Esophagus muscularis mucosa (tissue), 3 donors: ENCODE measurements at regions not wholly inside any gene's neighbourhood (a gene's known extent, or its start where the extent isn't known, plus 50 kb on each side); places are given as distances from the start of the nearest gene placed in this dataset.

ENCODE experiments used
- CTCF ChIP-seq, 3 experiments: fragments of 200-600 bp in 2 of 3; fragments of 450-650 bp in 1 of 3; sonication (generic) in 2 of 3; IDR thresholded peaks; one replicate each; pipeline ENCODE4 v1.5.1; 2017 to 2019; ENCODE audit warnings: antibody characterized with exemption in 3 of 3, mild to moderate bottlenecking in 2 of 3, moderate library complexity in 1 of 3
- POLR2A ChIP-seq: fragments of 450-650 bp; IDR thresholded peaks from one replicate; pipeline ENCODE4 v1.6.1; 2017; ENCODE audit warnings: antibody characterized with exemption, moderate library complexity, mild to moderate bottlenecking, low read depth

DNA sequence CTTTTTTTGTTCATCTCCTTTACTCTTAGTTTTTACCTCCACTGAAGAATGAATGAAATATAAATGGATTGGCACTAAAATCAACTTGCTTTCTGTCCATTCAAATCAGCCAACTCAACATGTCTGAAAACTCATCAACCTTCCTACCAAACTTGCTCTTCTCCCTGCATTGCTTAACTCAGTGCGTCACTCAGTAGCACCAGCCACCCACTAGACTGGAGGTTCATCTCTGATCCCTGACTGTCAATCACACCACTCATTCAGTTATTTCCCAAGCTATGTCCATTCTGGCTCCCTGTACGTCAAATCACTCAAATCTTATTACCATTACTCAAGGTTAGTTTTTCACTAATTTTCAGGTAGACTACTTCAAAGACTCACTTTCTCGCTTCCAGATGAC is 75.2 kb upstream of the RBMS1 start:
- TF ChIP-seq POLR2A (no peak), CTCF (IDR thresholded peaks at IDR 0.05) (no peak)
